Astrocyte of the spinal cord (primary cell): ENCODE measurements at regions not wholly inside any gene's neighbourhood (a gene's known extent, or its start where the extent isn't known, plus 50 kb on each side); places are given as distances from the start of the nearest gene placed in this dataset.

Source experiments
- DNase-seq: peaks from one replicate; pipeline ENCODE4 v3.0.0; 2011; ENCODE audit warnings: low read depth, low spot score
- H3K4me3 ChIP-seq: 2 replicates; pipeline ENCODE4 v1.5.1; 2011; ENCODE audit warnings: low read depth, mild to moderate bottlenecking, low read length, moderate library complexity
- CTCF ChIP-seq: IDR thresholded peaks from 2 replicates; pipeline ENCODE4 v1.5.1; 2012; ENCODE audit warnings: low read depth, mild to moderate bottlenecking, low read length, inconsistent platforms
- in situ Hi-C: cut with HindIII; loops from 2 replicates; pipeline ENCODE4 v1.10.0; 2017; ENCODE audit warnings: low sequenced_read_pairs

- no peak for TF ChIP-seq CTCF
- in situ Hi-C loops = no loop called here
- DNase-seq = no peak
- H3K4me3 ChIP-seq = no peak overlapping the region
These were observed 134.4 kb downstream of the C16orf95 start for GRCh38 chr16:87182759-87183158.

- in situ Hi-C loops = no loop called here
- DNase-seq = no peak
- no peak for TF ChIP-seq CTCF
- no peak overlapping the region for H3K4me3 ChIP-seq
These were observed 133.5 kb downstream of the C16orf95 start for GRCh38 chr16:87183647-87184046.

- in situ Hi-C loops = no loop called here
- TF ChIP-seq CTCF = peak; percentile 13
- no peak overlapping the region for H3K4me3 ChIP-seq
- DNase-seq = no peak
These were observed 131.9 kb downstream of the C16orf95 start for GRCh38 chr16:87185308-87185707.

- TF ChIP-seq CTCF = no peak
- DNase-seq = no peak
- in situ Hi-C loops = no loop called here
- no peak overlapping the region for H3K4me3 ChIP-seq
These were observed 131.2 kb downstream of the C16orf95 start for GRCh38 chr16:87185983-87186382.

- no peak overlapping the region for H3K4me3 ChIP-seq
- no peak for DNase-seq
- in situ Hi-C loops = no loop called here
- TF ChIP-seq CTCF = no peak
These were observed 130.7 kb downstream of the C16orf95 start for GRCh38 chr16:87186446-87186845.

- H3K4me3 ChIP-seq = no peak overlapping the region
- TF ChIP-seq CTCF = no peak
- in situ Hi-C loops = no loop called here
- DNase-seq = no peak
These were observed 130.2 kb downstream of the C16orf95 start for GRCh38 chr16:87186876-87187533.
